ENCODE measurements at regions not wholly inside any gene's neighbourhood (a gene's known extent, or its start where the extent isn't known, plus 50 kb on each side); places are given as distances from the start of the nearest gene placed in this dataset.
"Not testable (repeated sequence)": the region's sequence is repeated elsewhere in the genome, so short reads cannot be mapped to it uniquely, and the experiment has no call there.

- CTCF ChIA-PET; H3K4me1 Mint-ChIP-seq (ENCODE audit: low read depth); DNase-seq: not testable (repeated sequence)
Observed at GRCh38 chr9:40592406-40592805, 536.1 kb downstream of the FOXD4L6 start.

GRCh38 chr9:40591915-40592314 is 536.6 kb downstream of the FOXD4L6 start:
- H3K27me3 Mint-ChIP-seq (ENCODE audit: low read depth); H3K9me3 Mint-ChIP-seq; CTCF ChIA-PET; H3K4me3 Mint-ChIP-seq; H3K4me1 Mint-ChIP-seq (ENCODE audit: low read depth); intact Hi-C loops (cut with micrococcal nuclease); DNase-seq; H3K27ac Mint-ChIP-seq; H3K36me3 Mint-ChIP-seq (ENCODE audit: low read depth): not testable (repeated sequence)

More at GRCh38 chr9:40592406-40592805, 536.1 kb downstream of the FOXD4L6 start:
- intact Hi-C loops (cut with micrococcal nuclease); H3K36me3 Mint-ChIP-seq (ENCODE audit: low read depth); H3K27ac Mint-ChIP-seq; H3K4me3 Mint-ChIP-seq; H3K9me3 Mint-ChIP-seq; H3K27me3 Mint-ChIP-seq (ENCODE audit: low read depth): not testable (repeated sequence)

- H3K4me1 Mint-ChIP-seq (ENCODE audit: low read depth); H3K27me3 Mint-ChIP-seq (ENCODE audit: low read depth); H3K4me3 Mint-ChIP-seq; CTCF ChIA-PET; DNase-seq; intact Hi-C loops (cut with micrococcal nuclease); H3K36me3 Mint-ChIP-seq (ENCODE audit: low read depth); H3K9me3 Mint-ChIP-seq; H3K27ac Mint-ChIP-seq: not testable (repeated sequence)
Observed at GRCh38 chr9:40587475-40588195, 540.8 kb downstream of the FOXD4L6 start.

DNA sequence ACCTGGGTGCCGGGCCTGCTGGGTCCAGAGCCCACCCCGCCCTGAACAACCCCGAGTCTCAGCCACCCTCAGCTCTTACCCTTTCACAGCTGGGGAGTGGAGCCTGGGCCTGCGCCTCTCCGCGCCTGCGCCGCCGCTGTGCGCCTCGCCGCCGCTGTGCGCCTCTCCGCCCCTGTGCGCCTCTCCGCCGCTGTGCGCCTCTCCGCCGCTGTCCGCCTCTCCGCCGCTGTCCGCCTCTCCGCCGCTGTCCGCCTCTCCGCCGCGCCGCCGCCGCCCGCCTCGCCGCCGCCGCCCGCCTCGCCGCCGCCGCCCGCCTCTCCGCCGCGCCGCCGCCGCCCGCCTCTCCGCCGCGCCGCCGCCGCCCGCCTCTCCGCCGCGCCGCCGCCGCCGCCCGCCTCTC is 544.4 kb downstream of the FOXD4L6 start:
- H3K27me3 Mint-ChIP-seq (ENCODE audit: low read depth); H3K36me3 Mint-ChIP-seq (ENCODE audit: low read depth); H3K27ac Mint-ChIP-seq; H3K9me3 Mint-ChIP-seq; H3K4me1 Mint-ChIP-seq (ENCODE audit: low read depth); DNase-seq; intact Hi-C loops (cut with micrococcal nuclease); CTCF ChIA-PET: not testable (repeated sequence)
- H3K4me3 Mint-ChIP-seq = peak overlapping the region; percentile 41

- intact Hi-C loops (cut with micrococcal nuclease); H3K27me3 Mint-ChIP-seq (ENCODE audit: low read depth); H3K27ac Mint-ChIP-seq; H3K4me1 Mint-ChIP-seq (ENCODE audit: low read depth); CTCF ChIA-PET; H3K36me3 Mint-ChIP-seq (ENCODE audit: low read depth); H3K9me3 Mint-ChIP-seq: not testable (repeated sequence)
- DNase-seq = peak; percentile 30
- peak overlapping the region; percentile 27 for H3K4me3 Mint-ChIP-seq
Observed at GRCh38 chr9:40583230-40583629, 545.3 kb downstream of the FOXD4L6 start.

- H3K4me3 Mint-ChIP-seq; DNase-seq; CTCF ChIA-PET; H3K27me3 Mint-ChIP-seq (ENCODE audit: low read depth); H3K36me3 Mint-ChIP-seq (ENCODE audit: low read depth); H3K9me3 Mint-ChIP-seq; intact Hi-C loops (cut with micrococcal nuclease); H3K27ac Mint-ChIP-seq; H3K4me1 Mint-ChIP-seq (ENCODE audit: low read depth): not testable (repeated sequence)
Observed at GRCh38 chr9:40578908-40579307, 549.6 kb downstream of the FOXD4L6 start.

Measured in activated naive CD4-positive, alpha-beta T cell treated with anti-CD3 and anti-CD28 coated beads for 36 hours (primary cell).